HEK293 (cell line): ENCODE measurements at regions not wholly inside any gene's neighbourhood (a gene's known extent, or its start where the extent isn't known, plus 50 kb on each side); places are given as distances from the start of the nearest gene placed in this dataset.

Experiments used
- SALL2 ChIP-seq: fragments of 450-650 bp; formaldehyde crosslinking; IDR thresholded peaks from 2 replicates; pipeline ENCODE4 v1.5.0; 2017; ENCODE audit warnings: missing biosample characterization, mild to moderate bottlenecking, missing genetic modification characterization, borderline replicate concordance
- YY1 ChIP-seq: fragments of 450-650 bp; formaldehyde crosslinking; IDR thresholded peaks from 2 replicates; pipeline ENCODE4 v1.5.1; 2018; ENCODE audit warnings: missing biosample characterization, missing genetic modification characterization
- ZFHX2 ChIP-seq: fragments of 450-650 bp; formaldehyde crosslinking; conservative IDR thresholded peaks from 2 replicates; pipeline ENCODE4 v1.5.1; 2016; ENCODE audit warnings: missing biosample characterization, missing genetic modification characterization
- ZFP69B ChIP-seq: fragments of 450-650 bp; formaldehyde crosslinking; IDR thresholded peaks from 2 replicates; pipeline ENCODE4 v1.5.1; 2016; ENCODE audit warnings: missing biosample characterization, missing genetic modification characterization
- ZNF311 ChIP-seq: fragments of 450-650 bp; formaldehyde crosslinking; IDR thresholded peaks from 2 replicates; pipeline ENCODE4 v1.5.1; 2017; ENCODE audit warnings: missing biosample characterization, missing genetic modification characterization, borderline replicate concordance
- ZNF629 ChIP-seq: fragments of 450-650 bp; formaldehyde crosslinking; IDR thresholded peaks from 2 replicates; pipeline ENCODE4 v1.5.1; 2017; ENCODE audit warnings: missing biosample characterization, missing genetic modification characterization
- TF ChIP-seq, protein P1 (sequence below): sonication (generic); formaldehyde crosslinking; IDR thresholded peaks from 2 replicates; pipeline ENCODE4 v1.8.1; 2022; ENCODE audit warnings: mild to moderate bottlenecking, moderate library complexity, missing genetic modification reagents
- TF ChIP-seq, protein P2 (sequence below): fragments of 450-650 bp; formaldehyde crosslinking; IDR thresholded peaks from 2 replicates; pipeline ENCODE4 v1.5.1; 2016; ENCODE audit warnings: missing biosample characterization, missing genetic modification characterization
- TF ChIP-seq, protein P3 (sequence below): fragments of 450-650 bp; formaldehyde crosslinking; IDR thresholded peaks from 2 replicates; pipeline ENCODE4; 2016; ENCODE audit warnings: missing biosample characterization, missing genetic modification characterization
- TF ChIP-seq, protein P4 (sequence below): fragments of 450-650 bp; formaldehyde crosslinking; IDR thresholded peaks from 2 replicates; pipeline ENCODE4 v1.5.1; 2016; ENCODE audit warnings: missing biosample characterization, missing genetic modification characterization

DNA sequence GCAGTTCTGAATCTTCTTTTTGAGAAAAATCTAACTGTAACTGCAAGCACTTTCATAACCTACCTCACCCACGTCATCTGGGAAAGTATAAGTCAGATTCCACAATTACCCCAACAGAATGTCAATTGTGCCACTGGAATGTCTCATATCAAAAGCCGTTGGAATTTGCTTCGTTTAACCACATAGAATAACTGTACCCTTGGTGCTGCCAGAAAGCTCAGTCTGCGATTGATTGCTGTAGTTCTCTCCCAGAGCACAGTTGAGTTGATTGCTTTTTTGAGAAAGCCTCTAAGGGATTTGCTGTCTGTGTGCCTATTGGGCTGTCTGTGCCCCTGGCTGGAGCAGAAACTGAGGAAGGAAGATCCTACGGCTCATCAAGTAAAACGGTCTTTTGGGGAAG is 583.6 kb downstream of the TMEM38B start:
- TF ChIP-seq SALL2 (tag by site-specific recombination) (no peak), ZNF311 (tag by site-specific recombination) (no peak), ZFHX2 (no peak), ZFP69B (tag by site-specific recombination) (no peak), ZNF629 (tag by site-specific recombination) (no peak), YY1 (tag by site-specific recombination) (no peak)
- TF ChIP-seq, protein P1, sequence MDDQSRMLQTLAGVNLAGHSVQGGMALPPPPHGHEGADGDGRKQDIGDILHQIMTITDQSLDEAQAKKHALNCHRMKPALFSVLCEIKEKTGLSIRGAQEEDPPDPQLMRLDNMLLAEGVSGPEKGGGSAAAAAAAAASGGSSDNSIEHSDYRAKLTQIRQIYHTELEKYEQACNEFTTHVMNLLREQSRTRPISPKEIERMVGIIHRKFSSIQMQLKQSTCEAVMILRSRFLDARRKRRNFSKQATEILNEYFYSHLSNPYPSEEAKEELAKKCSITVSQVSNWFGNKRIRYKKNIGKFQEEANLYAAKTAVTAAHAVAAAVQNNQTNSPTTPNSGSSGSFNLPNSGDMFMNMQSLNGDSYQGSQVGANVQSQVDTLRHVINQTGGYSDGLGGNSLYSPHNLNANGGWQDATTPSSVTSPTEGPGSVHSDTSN (CRISPR knock-in tag): no peak
- TF ChIP-seq, protein P2, sequence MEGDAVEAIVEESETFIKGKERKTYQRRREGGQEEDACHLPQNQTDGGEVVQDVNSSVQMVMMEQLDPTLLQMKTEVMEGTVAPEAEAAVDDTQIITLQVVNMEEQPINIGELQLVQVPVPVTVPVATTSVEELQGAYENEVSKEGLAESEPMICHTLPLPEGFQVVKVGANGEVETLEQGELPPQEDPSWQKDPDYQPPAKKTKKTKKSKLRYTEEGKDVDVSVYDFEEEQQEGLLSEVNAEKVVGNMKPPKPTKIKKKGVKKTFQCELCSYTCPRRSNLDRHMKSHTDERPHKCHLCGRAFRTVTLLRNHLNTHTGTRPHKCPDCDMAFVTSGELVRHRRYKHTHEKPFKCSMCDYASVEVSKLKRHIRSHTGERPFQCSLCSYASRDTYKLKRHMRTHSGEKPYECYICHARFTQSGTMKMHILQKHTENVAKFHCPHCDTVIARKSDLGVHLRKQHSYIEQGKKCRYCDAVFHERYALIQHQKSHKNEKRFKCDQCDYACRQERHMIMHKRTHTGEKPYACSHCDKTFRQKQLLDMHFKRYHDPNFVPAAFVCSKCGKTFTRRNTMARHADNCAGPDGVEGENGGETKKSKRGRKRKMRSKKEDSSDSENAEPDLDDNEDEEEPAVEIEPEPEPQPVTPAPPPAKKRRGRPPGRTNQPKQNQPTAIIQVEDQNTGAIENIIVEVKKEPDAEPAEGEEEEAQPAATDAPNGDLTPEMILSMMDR: no peak
- TF ChIP-seq, protein P3, sequence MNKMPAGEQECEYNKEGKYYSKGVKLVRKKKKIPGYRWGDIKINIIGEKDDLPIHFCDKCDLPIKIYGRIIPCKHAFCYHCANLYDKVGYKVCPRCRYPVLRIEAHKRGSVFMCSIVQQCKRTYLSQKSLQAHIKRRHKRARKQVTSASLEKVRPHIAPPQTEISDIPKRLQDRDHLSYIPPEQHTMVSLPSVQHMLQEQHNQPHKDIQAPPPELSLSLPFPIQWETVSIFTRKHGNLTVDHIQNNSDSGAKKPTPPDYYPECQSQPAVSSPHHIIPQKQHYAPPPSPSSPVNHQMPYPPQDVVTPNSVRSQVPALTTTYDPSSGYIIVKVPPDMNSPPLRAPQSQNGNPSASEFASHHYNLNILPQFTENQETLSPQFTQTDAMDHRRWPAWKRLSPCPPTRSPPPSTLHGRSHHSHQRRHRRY (tag by site-specific recombination): no peak
- TF ChIP-seq, protein P4, sequence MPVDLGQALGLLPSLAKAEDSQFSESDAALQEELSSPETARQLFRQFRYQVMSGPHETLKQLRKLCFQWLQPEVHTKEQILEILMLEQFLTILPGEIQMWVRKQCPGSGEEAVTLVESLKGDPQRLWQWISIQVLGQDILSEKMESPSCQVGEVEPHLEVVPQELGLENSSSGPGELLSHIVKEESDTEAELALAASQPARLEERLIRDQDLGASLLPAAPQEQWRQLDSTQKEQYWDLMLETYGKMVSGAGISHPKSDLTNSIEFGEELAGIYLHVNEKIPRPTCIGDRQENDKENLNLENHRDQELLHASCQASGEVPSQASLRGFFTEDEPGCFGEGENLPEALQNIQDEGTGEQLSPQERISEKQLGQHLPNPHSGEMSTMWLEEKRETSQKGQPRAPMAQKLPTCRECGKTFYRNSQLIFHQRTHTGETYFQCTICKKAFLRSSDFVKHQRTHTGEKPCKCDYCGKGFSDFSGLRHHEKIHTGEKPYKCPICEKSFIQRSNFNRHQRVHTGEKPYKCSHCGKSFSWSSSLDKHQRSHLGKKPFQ (tag by site-specific recombination): no peak
